ENCODE measurements at regions not wholly inside any gene's neighbourhood (a gene's known extent, or its start where the extent isn't known, plus 50 kb on each side); places are given as distances from the start of the nearest gene placed in this dataset.

DNA sequence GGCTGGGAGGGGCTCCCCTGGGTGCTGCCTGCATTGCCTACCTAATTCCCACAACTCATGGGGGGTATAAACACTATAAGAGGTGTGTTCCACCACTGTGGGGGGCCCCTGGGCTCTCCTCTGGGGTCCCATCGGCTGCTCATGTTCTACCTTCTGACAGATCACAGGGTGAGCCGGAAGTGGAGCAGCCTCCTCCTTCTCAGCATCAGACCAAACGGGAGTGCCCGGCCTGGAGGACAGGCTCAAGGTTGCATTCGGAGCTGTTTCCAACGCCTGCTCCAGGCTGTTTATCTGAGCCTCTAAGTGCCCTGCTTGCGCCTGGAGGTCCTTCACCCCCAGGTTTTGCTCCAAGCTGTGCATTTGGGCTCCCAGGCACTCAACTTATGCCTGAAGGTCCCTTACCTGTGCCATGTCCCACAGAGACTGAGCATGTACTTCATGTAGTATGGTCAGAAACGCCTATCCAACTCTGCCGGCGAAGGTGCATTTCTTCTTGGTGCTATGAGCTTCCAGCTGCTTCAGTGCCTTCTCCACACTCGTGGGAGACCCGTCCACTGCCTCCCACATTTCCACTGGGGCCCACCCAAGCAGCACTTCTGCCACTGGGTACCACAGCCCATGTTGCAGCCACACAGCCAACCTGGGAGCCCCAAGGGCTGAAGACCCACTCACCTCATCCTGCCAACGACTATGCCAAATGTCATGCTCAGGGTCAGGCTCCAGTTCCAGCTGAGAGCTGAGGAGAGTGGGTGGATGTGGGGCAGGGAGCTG is 232.1 kb downstream of the IGSF11 start (continued):
- no peak for TF ChIP-seq CTCF (conservative IDR thresholded peaks at IDR 0.05; ENCODE audit: low read depth in 2 of 2)
- TF ChIP-seq EZH2 (IDR thresholded peaks at IDR 0.05; ENCODE audit: low read depth, unreplicated experiment) = no peak
- TF ChIP-seq JUNB (IDR thresholded peaks at IDR 0.05; ENCODE audit: unreplicated experiment) = no peak
- TF ChIP-seq ZNF331 (CRISPR knock-in tag; IDR thresholded peaks at IDR 0.05; ENCODE audit: low read depth) = no peak
- no peak for TF ChIP-seq EZH2phosphoT487 (IDR thresholded peaks at IDR 0.05; ENCODE audit: unreplicated experiment)

DNA sequence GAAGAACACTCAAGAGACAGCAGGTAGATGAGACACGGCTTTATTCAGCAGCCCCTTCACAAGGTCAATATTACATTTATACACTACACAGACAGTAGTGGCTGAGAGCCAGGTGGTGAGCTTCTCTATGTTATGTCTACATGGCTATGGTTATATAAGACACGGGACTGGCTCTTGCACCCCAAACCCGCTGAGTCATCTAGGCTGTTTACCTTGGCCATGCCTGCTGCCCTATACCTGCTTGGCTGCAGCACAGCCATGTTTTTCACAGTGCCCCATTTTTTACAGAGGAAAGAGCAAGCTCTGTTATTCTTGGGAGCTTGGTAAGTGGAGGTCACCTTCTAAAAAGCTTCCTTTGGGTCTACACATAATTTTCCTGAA is 231.6 kb downstream of the IGSF11 start:
- no peak overlapping the region for H3K4me3 Mint-ChIP-seq
- Histone ChIP-seq H3K36me3 (ENCODE audit: insufficient read depth) (no peaks in the 10 kb centered on the region; the same call in 1 of the 2 replicates), H4K20me1 (replicated peaks; ENCODE audit: insufficient read depth) (no peaks in the 10 kb centered on the region), H3K4me3 (no peak overlapping the region), H3K9me2 (ENCODE audit: insufficient read depth) (no peaks in the 10 kb centered on the region), H3K4me2 (no peak overlapping the region), H3F3A (replicated peaks; ENCODE audit: low read depth) (no peaks in the 10 kb centered on the region), H3K27ac (ENCODE audit: low read depth) (no peak overlapping the region), H3K79me2 (replicated peaks; ENCODE audit: insufficient read depth) (no peaks in the 10 kb centered on the region), H3K4me1 (ENCODE audit: insufficient read depth) (no peaks in the 10 kb centered on the region), H3K27me3 (ENCODE audit: insufficient read depth) (no peaks in the 10 kb centered on the region), H2AFZ (no peak overlapping the region)
- H3K36me3 Mint-ChIP-seq (ENCODE audit: low read depth) = no peaks in the 10 kb centered on the region
- H3K4me1 Mint-ChIP-seq = peaks cover 2% of the 10 kb centered on the region; the same call in 1 of the 3 replicates
- no peak for ATAC-seq
- H3K27ac Mint-ChIP-seq = no peak overlapping the region
- H3K27me3 Mint-ChIP-seq (ENCODE audit: insufficient read depth, low read depth, poor library complexity) = peaks cover 2% of the 10 kb centered on the region
- DNase-seq (ENCODE audit: low spot score) = no peak
- H3K9me3 Mint-ChIP-seq = peaks cover 7% of the 10 kb centered on the region; the same call in 2 of the 3 replicates
- TF ChIP-seq POLR2AphosphoS5 (IDR thresholded peaks at IDR 0.05; ENCODE audit: low read depth) (no peak), ZNF462 (CRISPR knock-in tag; IDR thresholded peaks at IDR 0.05) (no peak), JUNB (IDR thresholded peaks at IDR 0.05; ENCODE audit: unreplicated experiment) (no peak), CREB1 (CRISPR knock-in tag; IDR thresholded peaks at IDR 0.05; ENCODE audit: low read depth) (no peak), ZNF331 (CRISPR knock-in tag; IDR thresholded peaks at IDR 0.05; ENCODE audit: low read depth) (no peak), NANOG (IDR thresholded peaks at IDR 0.05; ENCODE audit: borderline replicate concordance) (no peak), STAT1 (IDR thresholded peaks at IDR 0.05; ENCODE audit: unreplicated experiment) (no peak)
- TF ChIP-seq, protein P1, sequence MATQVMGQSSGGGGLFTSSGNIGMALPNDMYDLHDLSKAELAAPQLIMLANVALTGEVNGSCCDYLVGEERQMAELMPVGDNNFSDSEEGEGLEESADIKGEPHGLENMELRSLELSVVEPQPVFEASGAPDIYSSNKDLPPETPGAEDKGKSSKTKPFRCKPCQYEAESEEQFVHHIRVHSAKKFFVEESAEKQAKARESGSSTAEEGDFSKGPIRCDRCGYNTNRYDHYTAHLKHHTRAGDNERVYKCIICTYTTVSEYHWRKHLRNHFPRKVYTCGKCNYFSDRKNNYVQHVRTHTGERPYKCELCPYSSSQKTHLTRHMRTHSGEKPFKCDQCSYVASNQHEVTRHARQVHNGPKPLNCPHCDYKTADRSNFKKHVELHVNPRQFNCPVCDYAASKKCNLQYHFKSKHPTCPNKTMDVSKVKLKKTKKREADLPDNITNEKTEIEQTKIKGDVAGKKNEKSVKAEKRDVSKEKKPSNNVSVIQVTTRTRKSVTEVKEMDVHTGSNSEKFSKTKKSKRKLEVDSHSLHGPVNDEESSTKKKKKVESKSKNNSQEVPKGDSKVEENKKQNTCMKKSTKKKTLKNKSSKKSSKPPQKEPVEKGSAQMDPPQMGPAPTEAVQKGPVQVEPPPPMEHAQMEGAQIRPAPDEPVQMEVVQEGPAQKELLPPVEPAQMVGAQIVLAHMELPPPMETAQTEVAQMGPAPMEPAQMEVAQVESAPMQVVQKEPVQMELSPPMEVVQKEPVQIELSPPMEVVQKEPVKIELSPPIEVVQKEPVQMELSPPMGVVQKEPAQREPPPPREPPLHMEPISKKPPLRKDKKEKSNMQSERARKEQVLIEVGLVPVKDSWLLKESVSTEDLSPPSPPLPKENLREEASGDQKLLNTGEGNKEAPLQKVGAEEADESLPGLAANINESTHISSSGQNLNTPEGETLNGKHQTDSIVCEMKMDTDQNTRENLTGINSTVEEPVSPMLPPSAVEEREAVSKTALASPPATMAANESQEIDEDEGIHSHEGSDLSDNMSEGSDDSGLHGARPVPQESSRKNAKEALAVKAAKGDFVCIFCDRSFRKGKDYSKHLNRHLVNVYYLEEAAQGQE (IDR thresholded peaks at IDR 0.05; ENCODE audit: unreplicated experiment) = no peak

Data from GM23338 (cell line).